IMR-90 (cell line): ENCODE measurements at regions not wholly inside any gene's neighbourhood (a gene's known extent, or its start where the extent isn't known, plus 50 kb on each side); places are given as distances from the start of the nearest gene placed in this dataset.

ENCODE experiments used
- ATAC-seq: fragments of 200-7000 bp; cut with Tn5 transposase; 2 replicates; pipeline ENCODE4 v1.9.1; 2020; ENCODE audit warnings: low read depth, mild to moderate bottlenecking, moderate library complexity
- BruUV-seq: library from RNA; stranded (reverse); fragments of 400-500 nt; replicated peaks from 2 replicates; lab custom pipeline; 2021; lab: Mats Ljungman, UMichigan
- CTCF ChIA-PET: fragments of 300-600 bp; formaldehyde crosslinking; extraction: SDS; loops from one replicate; lab custom pipeline; 2021; ENCODE audit warnings: antibody characterized with exemption; lab: Yijun Ruan, JAX
- POLR2A ChIA-PET: fragments of 300-600 bp; sonication (Branson Sonifier 250); formaldehyde crosslinking; loops from one replicate; lab custom pipeline; 2022; ENCODE audit warnings: antibody characterized with exemption; ENCODE audit not compliant: unreplicated experiment; lab: Charles Lee
- DNase-seq: peaks from one replicate; pipeline ENCODE4 v3.0.0; 2013
- H2AFZ ChIP-seq: replicated peaks from 2 replicates; pipeline ENCODE3; 2013; ENCODE audit warnings: low read length, mild to moderate bottlenecking; ENCODE audit not compliant: poor library complexity
- H2AK5ac ChIP-seq: 2 replicates; pipeline ENCODE4 v1.6.1; 2013; ENCODE audit warnings: low read depth, low read length, inconsistent platforms
- H2AK9ac ChIP-seq: replicated peaks from 2 replicates; pipeline ENCODE3; 2013; ENCODE audit warnings: mild to moderate bottlenecking, low read depth, low read length, moderate library complexity; ENCODE audit not compliant: poor library complexity
- H2BK120ac ChIP-seq: 2 replicates; pipeline ENCODE4 v1.6.1; 2013; ENCODE audit warnings: low read depth, low read length, inconsistent platforms
- H2BK15ac ChIP-seq: 3 replicates; pipeline ENCODE4 v1.6.1; 2013; ENCODE audit warnings: low read depth, low read length, inconsistent platforms
- H2BK20ac ChIP-seq: 2 replicates; pipeline ENCODE4 v1.6.1; 2013; ENCODE audit warnings: low read depth, mild to moderate bottlenecking, inconsistent platforms, low read length, moderate library complexity
- H2BK5ac ChIP-seq: 2 replicates; pipeline ENCODE4 v1.6.1; 2013; ENCODE audit warnings: mild to moderate bottlenecking, low read depth, low read length, inconsistent platforms; ENCODE audit not compliant: poor library complexity, severe bottlenecking
- H3K14ac ChIP-seq: replicated peaks from 2 replicates; pipeline ENCODE4 v1.6.1; 2013; ENCODE audit warnings: low read depth, low read length, inconsistent platforms
- H3K18ac ChIP-seq: 2 replicates; pipeline ENCODE4 v1.6.1; 2013; ENCODE audit warnings: low read depth, low read length, control low read depth
- H3K23ac ChIP-seq: 2 replicates; pipeline ENCODE4 v1.6.1; 2013; ENCODE audit warnings: low read depth, low read length, inconsistent platforms
- H3K27ac ChIP-seq: 2 replicates; pipeline ENCODE4 v1.5.1; 2013; ENCODE audit warnings: mild to moderate bottlenecking, control low read depth, low read length; ENCODE audit not compliant: insufficient read depth
- H3K27me3 ChIP-seq: 2 replicates; pipeline ENCODE4 v1.6.1; 2013; ENCODE audit warnings: low read length; ENCODE audit not compliant: control insufficient read depth, insufficient read depth
- H3K36me3 ChIP-seq: 2 replicates; pipeline ENCODE4 v1.6.1; 2013; ENCODE audit warnings: low read length, mixed read lengths; ENCODE audit not compliant: control insufficient read depth, insufficient read depth
- H3K4ac ChIP-seq: 2 replicates; pipeline ENCODE4 v1.6.1; 2013; ENCODE audit warnings: low read depth, low read length, inconsistent platforms
- H3K4me1 ChIP-seq: 2 replicates; pipeline ENCODE4 v1.6.1; 2013; ENCODE audit warnings: low read length, mixed read lengths; ENCODE audit not compliant: control insufficient read depth, insufficient read depth
- H3K4me2 ChIP-seq: 2 replicates; pipeline ENCODE4 v1.6.1; 2013; ENCODE audit warnings: low read depth, mild to moderate bottlenecking, control low read depth, low read length, moderate library complexity
- H3K4me3 ChIP-seq: 2 replicates; pipeline ENCODE4 v1.5.1; 2013; ENCODE audit warnings: low read depth, mild to moderate bottlenecking, control low read depth, low read length, moderate library complexity; ENCODE audit not compliant: insufficient read depth
- H3K56ac ChIP-seq: 2 replicates; pipeline ENCODE4 v1.6.1; 2013; ENCODE audit warnings: low read length, inconsistent platforms; ENCODE audit not compliant: insufficient read depth; ENCODE audit errors: extremely low read depth
- H3K79me1 ChIP-seq, 2 experiments: 2 replicates each; pipeline ENCODE4 v1.6.1; 2013; ENCODE audit warnings: low read length in 2 of 2, inconsistent platforms in 1 of 2, low read depth in 1 of 2
- H3K9ac ChIP-seq: 2 replicates; pipeline ENCODE4 v1.6.1; 2013; ENCODE audit warnings: low read depth, low read length, control low read depth
- H3K9me1 ChIP-seq: 2 replicates; pipeline ENCODE4 v1.6.1; 2013; ENCODE audit warnings: low read length, inconsistent platforms; ENCODE audit not compliant: insufficient read depth
- H3K9me3 ChIP-seq: 2 replicates; pipeline ENCODE4 v1.6.1; 2013; ENCODE audit warnings: low read length; ENCODE audit not compliant: control insufficient read depth, insufficient read depth
- H4K20me1 ChIP-seq: 2 replicates; pipeline ENCODE4 v1.6.1; 2013; ENCODE audit warnings: low read length, inconsistent platforms; ENCODE audit not compliant: insufficient read depth
- H4K5ac ChIP-seq: 2 replicates; pipeline ENCODE4 v1.6.1; 2013; ENCODE audit warnings: mild to moderate bottlenecking, low read depth, low read length, control low read depth
- H4K8ac ChIP-seq, 2 experiments: 2 replicates each; pipeline ENCODE4 v1.6.1; 2013; ENCODE audit warnings: low read depth in 2 of 2, low read length in 2 of 2, control low read depth in 1 of 2, inconsistent platforms in 1 of 2
- H4K91ac ChIP-seq: 2 replicates; pipeline ENCODE4 v1.6.1; 2013; ENCODE audit warnings: low read depth, low read length, inconsistent platforms; ENCODE audit not compliant: insufficient read depth
- CEBPB ChIP-seq: IDR thresholded peaks from 2 replicates; pipeline ENCODE4 v1.6.1; 2012; ENCODE audit warnings: low read depth, low read length, improper control_type of control experiment
- RFX5 ChIP-seq: IDR thresholded peaks from 2 replicates; pipeline ENCODE4 v1.8.0; 2012; ENCODE audit warnings: low read depth, mild to moderate bottlenecking, low read length, moderate library complexity
- SMC3 ChIP-seq: fragments of 150-350 bp; IDR thresholded peaks from 2 replicates; pipeline ENCODE4 v1.6.1; 2016; ENCODE audit warnings: low read depth, mild to moderate bottlenecking, antibody characterized with exemption, low read length, moderate library complexity
- USF2 ChIP-seq: fragments of 150-350 bp; IDR thresholded peaks from 2 replicates; pipeline ENCODE4 v1.6.1; 2017; ENCODE audit warnings: mild to moderate bottlenecking, antibody characterized with exemption, low read length, low read depth
- WGBS, 2 experiments: methylation state at CpG; one replicate each; pipeline versions ENCODE4 v1.1.5 to v1.1.7; 2013; ENCODE audit warnings: missing lambda C conversion rate in 2 of 2; ENCODE audit not compliant: insufficient read length in 1 of 2; ENCODE audit errors: extremely low coverage in 2 of 2; 5-methylcytosine and 5-hydroxymethylcytosine counted together
- dilution Hi-C: fragments of 300-500 bp; cut with HindIII; formaldehyde crosslinking; loops from one replicate; pipeline ENCODE4 v1.14.3; 2018; ENCODE audit warnings: low sequenced_read_pairs; ENCODE audit not compliant: unreplicated experiment
- in situ Hi-C: fragments of 300-500 bp; cut with MboI; formaldehyde crosslinking; loops from 3 replicates; pipeline ENCODE4 v1.14.3; 2019; ENCODE audit warnings: low sequenced_read_pairs, inconsistent platforms, mixed read lengths
- intact Hi-C: fragments of 100-400 bp; cut with micrococcal nuclease; formaldehyde crosslinking; loops from 2 replicates; pipeline ENCODE4 v1.10.0; 2022

- no CpG with 5 or more reads among the region's 2 CpGs for WGBS, 2 experiments
- H2BK5ac ChIP-seq: no peak overlapping the region
- no peaks in the 10 kb centered on the region for H4K20me1 ChIP-seq
- DNase-seq: no peak
- dilution Hi-C loops: no loop called here
- ChIA-PET POLR2A (no interaction called here), CTCF (no interaction called here)
- no peak overlapping the region for H2BK120ac ChIP-seq
- H3K9ac ChIP-seq: no peak overlapping the region
- H2BK20ac ChIP-seq: no peak overlapping the region
- H4K91ac ChIP-seq: no peak overlapping the region
- H3K27ac ChIP-seq: no peak overlapping the region
- 0 out of 2 replicates have a peak overlapping the region, but pooled peaks have one; percentile 24 for H3K18ac ChIP-seq
- H3K9me1 ChIP-seq: no peaks in the 10 kb centered on the region
- H3K4me3 ChIP-seq: no peak overlapping the region
- TF ChIP-seq RFX5 (no peak), USF2 (no peak), CEBPB (no peak), SMC3 (no peak)
- H3K4me2 ChIP-seq: no peak overlapping the region
- intact Hi-C loops: no loop called here
- no peak overlapping the region for H3K4ac ChIP-seq
- H2BK15ac ChIP-seq: no peak overlapping the region
- H2AFZ ChIP-seq: peak overlapping the region; percentile 67
- no peak overlapping the region for H2AK5ac ChIP-seq
- H3K9me3 ChIP-seq: peaks cover 5% of the 10 kb centered on the region
- in situ Hi-C loops: no loop called here
- no peak overlapping the region; the same call in 1 of the 2 replicates for H4K5ac ChIP-seq
- BruUV-seq: no TSS peak
- no peak overlapping the region for H2AK9ac ChIP-seq
- H3K56ac ChIP-seq: no peak overlapping the region
- peaks cover 5% of the 10 kb centered on the region; the same call in 1 of the 2 replicates for H3K4me1 ChIP-seq
- H3K27me3 ChIP-seq: no peaks in the 10 kb centered on the region
- H3K79me1 ChIP-seq: no peaks in the 10 kb centered on the region
- H3K36me3 ChIP-seq: no peaks in the 10 kb centered on the region
- H4K8ac ChIP-seq: no peak overlapping the region
- no peak overlapping the region for H3K23ac ChIP-seq
- ATAC-seq: no peak
- 0 out of 2 replicates have a peak overlapping the region, but pooled peaks have one; percentile 62 for H3K14ac ChIP-seq
These were observed 184.5 kb upstream of the PAPPA start for GRCh38 chr9:115969096-115969495.
